ENCODE measurements at regions not wholly inside any gene's neighbourhood (a gene's known extent, or its start where the extent isn't known, plus 50 kb on each side); places are given as distances from the start of the nearest gene placed in this dataset.

GRCh38 chr20:40238511-40238910 lies 450.5 kb downstream of the MAFB start:
- CTCF ChIA-PET: no interaction called here
- ATAC-seq (ENCODE audit: poor library complexity): no peak

GRCh38 chr20:40234593-40234992 lies 454.4 kb downstream of the MAFB start:
- no peaks in the 10 kb centered on the region for H3K36me3 ChIP-seq (ENCODE audit: insufficient read depth, low read length)
- no peaks in the 10 kb centered on the region for H3K4me1 ChIP-seq (ENCODE audit: insufficient read depth, low read length)
- no peak for TF ChIP-seq CTCF (IDR thresholded peaks at IDR 0.05)
- H3K9me3 ChIP-seq (ENCODE audit: control insufficient read depth in 1 of 2, insufficient read depth in 1 of 2, low read length in 2 of 2): no peaks in the 10 kb centered on the region
- Mint-ChIP-seq H3K36me3 (ENCODE audit: low read depth) (no peaks in the 10 kb centered on the region), H3K9me3 (no peaks in the 10 kb centered on the region), H3K4me3 (no peak overlapping the region), H3K4me1 (ENCODE audit: low read depth) (no peaks in the 10 kb centered on the region), H3K27ac (no peak overlapping the region), H3K27me3 (no peaks in the 10 kb centered on the region)
- intact Hi-C loops (cut with DNase I, micrococcal nuclease): no loop called here
- no peak for ATAC-seq (ENCODE audit: poor library complexity)
- H3K27me3 ChIP-seq (ENCODE audit: control insufficient read depth in 1 of 2, insufficient read depth in 2 of 2, low read length in 2 of 2): no peaks in the 10 kb centered on the region
- ChIA-PET POLR2A (no interaction called here), CTCF (no interaction called here)
- no peak overlapping the region for H3K4me3 ChIP-seq (ENCODE audit: low read length)
- no peak for DNase-seq
- no peak overlapping the region for H3K27ac ChIP-seq (ENCODE audit: low read depth in 1 of 2, low read length in 2 of 2)

More at GRCh38 chr20:40238511-40238910, 450.5 kb downstream of the MAFB start:
- H3K4me3 Mint-ChIP-seq: no peak overlapping the region
- Histone ChIP-seq H3K9me3 (ENCODE audit: control insufficient read depth in 1 of 2, insufficient read depth in 1 of 2, low read length in 2 of 2) (no peaks in the 10 kb centered on the region), H3K36me3 (ENCODE audit: insufficient read depth, low read length) (no peaks in the 10 kb centered on the region), H3K27me3 (ENCODE audit: control insufficient read depth in 1 of 2, insufficient read depth in 2 of 2, low read length in 2 of 2) (peaks cover 0 to 2% of the 10 kb centered on the region in 2 experiments), H3K4me3 (ENCODE audit: low read length) (no peak overlapping the region), H3K27ac (ENCODE audit: low read depth in 1 of 2, low read length in 2 of 2) (no peak overlapping the region), H3K4me1 (ENCODE audit: insufficient read depth, low read length) (no peaks in the 10 kb centered on the region)
- H3K9me3 Mint-ChIP-seq: no peaks in the 10 kb centered on the region
- intact Hi-C loops (cut with DNase I, micrococcal nuclease): no loop called here
- DNase-seq: no peak
- no peaks in the 10 kb centered on the region for H3K27me3 Mint-ChIP-seq
- no peak for TF ChIP-seq CTCF (IDR thresholded peaks at IDR 0.05)
- no peak overlapping the region for H3K27ac Mint-ChIP-seq
- H3K36me3 Mint-ChIP-seq (ENCODE audit: low read depth): no peaks in the 10 kb centered on the region
- no peaks in the 10 kb centered on the region for H3K4me1 Mint-ChIP-seq (ENCODE audit: low read depth)
- POLR2A ChIA-PET: no interaction called here

DNA sequence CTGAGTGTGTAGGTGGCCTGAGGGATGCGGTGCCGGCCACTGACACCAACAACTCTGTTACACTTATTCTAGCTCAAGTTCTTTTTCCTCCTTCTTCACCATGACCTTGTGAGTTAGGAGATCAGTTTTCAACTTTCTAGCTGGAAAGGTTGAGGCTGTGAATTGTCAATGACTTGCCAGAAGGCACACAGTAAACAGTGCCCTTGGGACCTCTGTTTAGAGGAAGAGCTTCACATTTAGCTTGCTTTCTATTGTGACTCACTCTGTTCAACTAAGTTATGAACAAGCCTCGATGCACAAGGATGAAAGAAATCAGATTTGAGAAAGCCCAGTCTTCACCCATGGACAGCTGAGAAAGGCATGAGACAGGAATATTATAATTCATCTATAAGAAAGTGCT lies 455.6 kb downstream of the MAFB start:
- H3K4me1 ChIP-seq (ENCODE audit: insufficient read depth, low read length): no peaks in the 10 kb centered on the region
- H3K27me3 ChIP-seq (ENCODE audit: control insufficient read depth in 1 of 2, insufficient read depth in 2 of 2, low read length in 2 of 2): peaks cover 0 to 4% of the 10 kb centered on the region in 2 experiments
- CTCF ChIA-PET: no interaction called here
- no peak overlapping the region for H3K4me3 ChIP-seq (ENCODE audit: low read length)
- Mint-ChIP-seq H3K36me3 (ENCODE audit: low read depth) (no peaks in the 10 kb centered on the region), H3K27ac (no peak overlapping the region), H3K4me3 (no peak overlapping the region), H3K27me3 (peaks cover 5% of the 10 kb centered on the region), H3K9me3 (no peaks in the 10 kb centered on the region), H3K4me1 (ENCODE audit: low read depth) (no peaks in the 10 kb centered on the region)
- H3K36me3 ChIP-seq (ENCODE audit: insufficient read depth, low read length): no peaks in the 10 kb centered on the region
- POLR2A ChIA-PET: no interaction called here
- no peak overlapping the region for H3K27ac ChIP-seq (ENCODE audit: low read depth in 1 of 2, low read length in 2 of 2)
- H3K9me3 ChIP-seq (ENCODE audit: control insufficient read depth in 1 of 2, insufficient read depth in 1 of 2, low read length in 2 of 2): no peaks in the 10 kb centered on the region
- TF ChIP-seq CTCF (IDR thresholded peaks at IDR 0.05): no peak
- DNase-seq: no peak
- intact Hi-C loops (cut with DNase I, micrococcal nuclease): no loop called here
- no peak for ATAC-seq (ENCODE audit: poor library complexity)
